ENCODE measurements at regions not wholly inside any gene's neighbourhood (a gene's known extent, or its start where the extent isn't known, plus 50 kb on each side); places are given as distances from the start of the nearest gene placed in this dataset.

DNA sequence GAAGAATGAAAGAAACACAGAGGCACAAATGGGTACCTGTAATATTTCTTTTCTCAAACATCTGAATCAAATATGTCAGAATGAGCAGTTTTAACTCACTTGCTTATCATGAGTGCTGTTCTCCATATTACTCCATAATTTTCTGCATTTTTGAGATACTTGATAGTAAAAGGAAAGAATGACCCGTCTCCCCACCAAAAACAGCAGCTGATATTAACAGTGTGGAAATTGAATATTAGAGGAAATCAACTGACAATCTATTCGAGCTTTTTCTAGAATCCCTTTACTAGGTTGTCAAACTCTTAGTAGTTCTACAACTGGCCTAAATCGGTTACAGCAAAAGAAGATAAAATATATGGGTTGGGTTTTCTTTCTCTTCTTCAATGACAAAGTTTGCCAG is 49.9 kb upstream of the HELT start:
- no peak for DNase-seq (ENCODE audit: low spot score)

Measured in A172 (cell line).